Lung (tissue), 11 donors: ENCODE measurements at regions not wholly inside any gene's neighbourhood (a gene's known extent, or its start where the extent isn't known, plus 50 kb on each side); places are given as distances from the start of the nearest gene placed in this dataset.

Experiments used
- ATAC-seq: fragments of 200-7000 bp; cut with Tn5 transposase; one replicate; pipeline ENCODE4 v1.9.1; 2020; ENCODE audit warnings: moderate number of reproducible peaks; ENCODE audit not compliant: insufficient read depth, low FRiP score
- DNase-seq, 3 donors: peaks; one replicate each; pipeline ENCODE4 v3.0.0-alpha.2; 2013 to 2017
- H3K27ac ChIP-seq, 2 donors: one replicate each; pipeline ENCODE4 v1.5.1; 2013; ENCODE audit warnings: mild to moderate bottlenecking in 2 of 2, moderate library complexity in 2 of 2, control low read depth in 1 of 2, inconsistent platforms in 1 of 2, low read depth in 1 of 2, low read length in 1 of 2
- H3K27me3 ChIP-seq, 3 donors: one replicate each; pipeline ENCODE4 v1.5.1; 2013; ENCODE audit warnings: low read length in 2 of 3; ENCODE audit not compliant: control insufficient read depth in 3 of 3, insufficient read depth in 3 of 3
- H3K36me3 ChIP-seq, 4 donors: one replicate each; pipeline ENCODE4 v1.5.1; 2013; ENCODE audit warnings: low read length in 4 of 4, mild to moderate bottlenecking in 1 of 4, moderate library complexity in 1 of 4; ENCODE audit not compliant: control insufficient read depth in 4 of 4, insufficient read depth in 4 of 4
- H3K4me1 ChIP-seq, 5 donors: one replicate each; pipeline ENCODE4 v1.5.1; 2013; ENCODE audit warnings: low read length in 5 of 5, mild to moderate bottlenecking in 2 of 5, moderate library complexity in 1 of 5; ENCODE audit not compliant: control insufficient read depth in 5 of 5, insufficient read depth in 5 of 5
- H3K4me3 ChIP-seq: one replicate; pipeline ENCODE4 v1.5.1; 2013; ENCODE audit warnings: mild to moderate bottlenecking, control low read depth, moderate library complexity
- H3K9ac ChIP-seq, 2 donors: one replicate each; pipeline ENCODE4 v1.5.1; 2013; ENCODE audit warnings: low read length in 2 of 2, control low read depth in 1 of 2; ENCODE audit not compliant: insufficient read depth in 1 of 2
- H3K9me3 ChIP-seq, 4 donors: one replicate each; pipeline ENCODE4 v1.5.1; 2013; ENCODE audit warnings: low read length in 3 of 4, mild to moderate bottlenecking in 1 of 4, moderate library complexity in 1 of 4; ENCODE audit not compliant: control insufficient read depth in 4 of 4, insufficient read depth in 3 of 4
- WGBS, 2 donors: extraction: QIAGEN DNeasy Blood & Tissue Kit; methylation state at CpG; one replicate each; pipeline ENCODE4 v1.1.7; 2013; 5-methylcytosine and 5-hydroxymethylcytosine counted together
- TF ChIP-seq, protein P1 (sequence below): IDR thresholded peaks from 2 replicates; pipeline ENCODE4 v1.5.1; 2012; ENCODE audit warnings: mild to moderate bottlenecking; ENCODE audit errors: control extremely low read depth, extremely low read depth
- donor health status: control.
- donor health status: control.
- donor health status: Bipolar disorder and iron deficiency.
- donor health status: healthy.
- donor health status: DM: yes; HTN: yes; CAD: no.

DNA sequence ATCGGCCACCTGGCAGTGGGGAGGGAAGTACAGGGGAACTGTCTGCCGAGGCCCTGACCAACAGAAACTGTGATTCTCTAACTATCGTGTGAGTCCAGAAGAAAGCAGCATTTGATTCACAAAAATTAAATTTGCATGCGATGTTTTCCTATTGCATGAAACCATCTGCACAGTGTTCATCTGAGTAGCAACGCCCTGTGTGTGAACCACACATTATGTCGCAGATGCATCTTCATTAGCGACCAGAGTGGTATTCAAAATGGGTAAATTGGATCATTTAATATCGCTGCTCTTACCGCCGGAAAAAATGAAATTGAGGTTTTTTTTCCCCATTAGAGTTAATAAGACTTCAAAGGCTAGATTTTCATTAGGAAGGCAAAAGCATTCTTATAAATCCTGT lies 260.6 kb downstream of the ABCC12 start:
- H3K4me1 ChIP-seq = no peaks in the 10 kb centered on the region
- H3K27ac ChIP-seq = no peak overlapping the region
- TF ChIP-seq, protein P1, sequence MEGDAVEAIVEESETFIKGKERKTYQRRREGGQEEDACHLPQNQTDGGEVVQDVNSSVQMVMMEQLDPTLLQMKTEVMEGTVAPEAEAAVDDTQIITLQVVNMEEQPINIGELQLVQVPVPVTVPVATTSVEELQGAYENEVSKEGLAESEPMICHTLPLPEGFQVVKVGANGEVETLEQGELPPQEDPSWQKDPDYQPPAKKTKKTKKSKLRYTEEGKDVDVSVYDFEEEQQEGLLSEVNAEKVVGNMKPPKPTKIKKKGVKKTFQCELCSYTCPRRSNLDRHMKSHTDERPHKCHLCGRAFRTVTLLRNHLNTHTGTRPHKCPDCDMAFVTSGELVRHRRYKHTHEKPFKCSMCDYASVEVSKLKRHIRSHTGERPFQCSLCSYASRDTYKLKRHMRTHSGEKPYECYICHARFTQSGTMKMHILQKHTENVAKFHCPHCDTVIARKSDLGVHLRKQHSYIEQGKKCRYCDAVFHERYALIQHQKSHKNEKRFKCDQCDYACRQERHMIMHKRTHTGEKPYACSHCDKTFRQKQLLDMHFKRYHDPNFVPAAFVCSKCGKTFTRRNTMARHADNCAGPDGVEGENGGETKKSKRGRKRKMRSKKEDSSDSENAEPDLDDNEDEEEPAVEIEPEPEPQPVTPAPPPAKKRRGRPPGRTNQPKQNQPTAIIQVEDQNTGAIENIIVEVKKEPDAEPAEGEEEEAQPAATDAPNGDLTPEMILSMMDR = no peak
- no peaks in the 10 kb centered on the region for H3K36me3 ChIP-seq
- no peak overlapping the region for H3K9ac ChIP-seq
- 94% methylated on average over 10 of the region's 10 CpGs for WGBS, 2 donors
- DNase-seq (no peak), ATAC-seq (no peak)
- no peak overlapping the region for H3K4me3 ChIP-seq
- peaks cover 0 to 3% (median 0%) of the 10 kb centered on the region in 4 donors for H3K9me3 ChIP-seq
- no peaks in the 10 kb centered on the region for H3K27me3 ChIP-seq

DNA sequence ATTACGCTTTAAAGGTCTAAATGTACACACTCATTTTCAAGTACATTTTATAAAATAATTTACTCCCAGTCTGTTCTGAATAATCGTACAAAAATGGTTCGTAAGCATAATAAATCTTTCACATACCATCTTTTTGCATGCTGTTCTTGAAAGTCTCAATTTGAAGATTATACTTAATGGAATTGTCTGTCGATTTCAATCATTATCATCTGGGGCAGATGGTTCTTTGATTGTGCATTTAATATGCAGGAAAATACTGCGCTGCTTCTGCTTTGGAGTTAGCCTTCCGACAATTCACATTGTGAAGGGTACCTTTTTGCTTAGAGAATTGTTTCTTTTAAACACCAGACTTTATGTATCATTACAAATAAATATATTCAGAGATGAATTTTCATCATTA lies 262.8 kb downstream of the ABCC12 start:
- WGBS, 2 donors = 88 to 90% methylated on average over 6 of the region's 6 CpGs
- ATAC-seq = no peak
- TF ChIP-seq, protein P1 = no peak
- Histone ChIP-seq H3K27me3 (no peaks in the 10 kb centered on the region), H3K9ac (no peak overlapping the region), H3K36me3 (no peaks in the 10 kb centered on the region), H3K9me3 (peaks cover 0 to 3% (median 0%) of the 10 kb centered on the region in 4 donors), H3K4me3 (no peak overlapping the region), H3K27ac (no peak overlapping the region), H3K4me1 (peaks cover 0 to 4% (median 0%) of the 10 kb centered on the region in 5 donors)
- no peak for DNase-seq

DNA sequence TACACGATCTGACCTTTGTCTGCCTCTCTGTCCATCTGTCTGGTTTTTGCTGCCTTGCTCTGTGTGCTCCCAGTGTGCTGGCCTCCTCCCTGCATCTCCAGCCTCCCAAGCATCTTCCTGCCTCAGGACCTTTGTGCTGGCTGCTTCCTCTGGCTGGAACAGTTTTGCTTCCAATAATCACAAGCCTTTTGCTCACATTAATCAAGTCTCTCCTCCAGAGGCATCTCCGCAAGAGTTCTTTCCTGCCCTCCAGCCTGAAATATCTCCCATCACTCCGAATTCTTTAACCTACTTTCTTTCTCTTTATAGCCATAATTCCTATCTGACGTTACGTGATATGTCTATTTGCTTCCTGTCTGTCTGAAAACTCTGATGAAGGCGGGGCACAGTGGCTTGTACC lies 267.1 kb downstream of the ABCC12 start:
- DNase-seq = no peak
- Histone ChIP-seq H3K27me3 (no peaks in the 10 kb centered on the region), H3K9me3 (peaks cover 0 to 3% (median 0%) of the 10 kb centered on the region in 4 donors), H3K4me1 (peaks cover 0 to 4% (median 0%) of the 10 kb centered on the region in 5 donors), H3K36me3 (no peaks in the 10 kb centered on the region), H3K27ac (no peak overlapping the region), H3K4me3 (no peak overlapping the region), H3K9ac (no peak overlapping the region)
- no peak for ATAC-seq
- 79 to 82% methylated on average over 6 of the region's 6 CpGs for whole genome bisulfite sequencing, 2 donors
- TF ChIP-seq, protein P1 = no peak

DNA sequence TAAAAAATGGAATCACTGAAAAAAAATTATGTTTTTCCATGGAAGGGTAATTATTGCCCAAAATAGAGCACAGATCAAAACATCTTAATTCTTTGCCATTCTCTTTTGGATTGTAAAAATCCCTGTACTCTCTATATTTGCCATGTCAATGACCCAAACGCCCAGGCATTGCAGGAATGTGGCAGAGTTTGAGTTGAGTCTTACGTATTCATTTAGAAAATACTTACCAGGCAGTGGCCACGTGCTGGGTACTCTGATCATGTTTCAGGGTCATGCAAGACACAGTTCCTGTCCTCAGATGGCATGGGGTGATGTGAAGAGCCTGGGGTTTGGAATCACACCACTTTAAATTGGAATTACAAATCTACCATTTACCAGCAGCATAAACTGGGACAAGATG lies 267.7 kb downstream of the ABCC12 start:
- ATAC-seq = no peak
- TF ChIP-seq, protein P1 = no peak
- peaks cover 0 to 3% (median 0%) of the 10 kb centered on the region in 4 donors for H3K9me3 ChIP-seq
- no peaks in the 10 kb centered on the region for H3K36me3 ChIP-seq
- H3K4me3 ChIP-seq = no peak overlapping the region
- WGBS, 2 donors = 45 to 46% methylated on average over 3 of the region's 3 CpGs
- H3K27me3 ChIP-seq = no peaks in the 10 kb centered on the region
- H3K9ac ChIP-seq = no peak overlapping the region
- peak; percentile 34 to 62 (median 45) for DNase-seq
- H3K4me1 ChIP-seq = peaks cover 0 to 4% (median 0%) of the 10 kb centered on the region in 5 donors
- H3K27ac ChIP-seq = no peak overlapping the region
